ENCODE measurements at regions not wholly inside any gene's neighbourhood (a gene's known extent, or its start where the extent isn't known, plus 50 kb on each side); places are given as distances from the start of the nearest gene placed in this dataset.
A peak's percentile ranks its signal among the peaks of the same experiment; 100 is the strongest.

- in situ Hi-C loops (cut with MboI; ENCODE audit: low sequenced_read_pairs, unreplicated experiment), result loop anchor here (10.0 kb wide), 2 partner anchors 263 to 343 kb away; no protein-coding TSS in a partner anchor
- DNase-seq (ENCODE audit: low spot score), result no peak
- no peak for TF ChIP-seq CTCF (IDR thresholded peaks at IDR 0.05; ENCODE audit: borderline replicate concordance, control extremely low read depth, extremely low read depth, insufficient read depth, missing control alignments)
These were observed 73.4 kb upstream of the STOX2 start for GRCh38 chr4:183831683-183832082.

- DNase-seq (ENCODE audit: low spot score), result no peak
- in situ Hi-C loops (cut with MboI; ENCODE audit: low sequenced_read_pairs, unreplicated experiment), result loop anchor here (10.0 kb wide), 2 partner anchors 262 to 342 kb away; no protein-coding TSS in a partner anchor
- TF ChIP-seq CTCF (IDR thresholded peaks at IDR 0.05; ENCODE audit: borderline replicate concordance, control extremely low read depth, extremely low read depth, insufficient read depth, missing control alignments), result no peak
These were observed 72.2 kb upstream of the STOX2 start for GRCh38 chr4:183832776-183833450.

GRCh38 chr4:183834252-183834651 is 70.9 kb upstream of the STOX2 start:
- DNase-seq (ENCODE audit: low spot score), result no peak
- no peak for TF ChIP-seq CTCF (IDR thresholded peaks at IDR 0.05; ENCODE audit: borderline replicate concordance, control extremely low read depth, extremely low read depth, insufficient read depth, missing control alignments)
- in situ Hi-C loops (cut with MboI; ENCODE audit: low sequenced_read_pairs, unreplicated experiment), result loop anchor here (10.0 kb wide), 2 partner anchors 261 to 341 kb away; no protein-coding TSS in a partner anchor

GRCh38 chr4:183837222-183837621 is 67.9 kb upstream of the STOX2 start:
- in situ Hi-C loops (cut with MboI; ENCODE audit: low sequenced_read_pairs, unreplicated experiment), result loop anchor here (10.0 kb wide), 2 partner anchors 258 to 338 kb away; no protein-coding TSS in a partner anchor
- TF ChIP-seq CTCF (IDR thresholded peaks at IDR 0.05; ENCODE audit: borderline replicate concordance, control extremely low read depth, extremely low read depth, insufficient read depth, missing control alignments), result no peak

GRCh38 chr4:183838987-183839712 is 66.0 kb upstream of the STOX2 start:
- no peak for TF ChIP-seq CTCF (IDR thresholded peaks at IDR 0.05; ENCODE audit: borderline replicate concordance, control extremely low read depth, extremely low read depth, insufficient read depth, missing control alignments)
- in situ Hi-C loops (cut with MboI; ENCODE audit: low sequenced_read_pairs, unreplicated experiment), result loop anchor here (10.0 kb wide), 2 partner anchors 256 to 336 kb away; no protein-coding TSS in a partner anchor
- no peak for DNase-seq (ENCODE audit: low spot score)

More at GRCh38 chr4:183837222-183837621, 67.9 kb upstream of the STOX2 start:
- no peak for DNase-seq (ENCODE audit: low spot score)

GRCh38 chr4:183840311-183840710 is 64.8 kb upstream of the STOX2 start:
- DNase-seq (ENCODE audit: low spot score), result peak; percentile 79
- in situ Hi-C loops (cut with MboI; ENCODE audit: low sequenced_read_pairs, unreplicated experiment), result no loop called here
- peak; percentile 60 for TF ChIP-seq CTCF (IDR thresholded peaks at IDR 0.05; ENCODE audit: borderline replicate concordance, control extremely low read depth, extremely low read depth, insufficient read depth, missing control alignments)

Data from GM13976 (cell line).